Mesothelial cell of epicardium (in vitro differentiated cells): ENCODE measurements at regions not wholly inside any gene's neighbourhood (a gene's known extent, or its start where the extent isn't known, plus 50 kb on each side); places are given as distances from the start of the nearest gene placed in this dataset.

ENCODE experiments used
- DNase-seq, 2 experiments: peaks; one replicate each; pipeline ENCODE4 v3.0.0; 2021; ENCODE audit warnings: low spot score in 2 of 2; ENCODE audit not compliant: unreplicated experiment in 2 of 2
- H3K27ac Mint-ChIP-seq: 2 replicates; pipeline ENCODE4 v1.8.0; 2021; ENCODE audit warnings: mixed read lengths
- H3K27me3 Mint-ChIP-seq: 2 replicates; pipeline ENCODE4 v1.8.0; 2021; ENCODE audit warnings: low read depth, mixed read lengths
- H3K36me3 Mint-ChIP-seq: 2 replicates; pipeline ENCODE4 v1.8.0; 2021; ENCODE audit warnings: mixed read lengths
- H3K4me1 Mint-ChIP-seq: 2 replicates; pipeline ENCODE4 v1.8.0; 2021; ENCODE audit warnings: mixed read lengths
- H3K4me3 Mint-ChIP-seq: 2 replicates; pipeline ENCODE4 v1.8.0; 2021; ENCODE audit warnings: mild to moderate bottlenecking, moderate library complexity, mixed read lengths
- H3K9me3 Mint-ChIP-seq: 2 replicates; pipeline ENCODE4 v1.8.0; 2021; ENCODE audit warnings: mixed read lengths
- TF ChIP-seq, protein P1 (sequence below): fragments of 200-600 bp; sonication (generic); IDR thresholded peaks from one replicate; pipeline ENCODE4 v1.5.0; 2021; ENCODE audit warnings: antibody characterized with exemption; ENCODE audit not compliant: unreplicated experiment

DNA sequence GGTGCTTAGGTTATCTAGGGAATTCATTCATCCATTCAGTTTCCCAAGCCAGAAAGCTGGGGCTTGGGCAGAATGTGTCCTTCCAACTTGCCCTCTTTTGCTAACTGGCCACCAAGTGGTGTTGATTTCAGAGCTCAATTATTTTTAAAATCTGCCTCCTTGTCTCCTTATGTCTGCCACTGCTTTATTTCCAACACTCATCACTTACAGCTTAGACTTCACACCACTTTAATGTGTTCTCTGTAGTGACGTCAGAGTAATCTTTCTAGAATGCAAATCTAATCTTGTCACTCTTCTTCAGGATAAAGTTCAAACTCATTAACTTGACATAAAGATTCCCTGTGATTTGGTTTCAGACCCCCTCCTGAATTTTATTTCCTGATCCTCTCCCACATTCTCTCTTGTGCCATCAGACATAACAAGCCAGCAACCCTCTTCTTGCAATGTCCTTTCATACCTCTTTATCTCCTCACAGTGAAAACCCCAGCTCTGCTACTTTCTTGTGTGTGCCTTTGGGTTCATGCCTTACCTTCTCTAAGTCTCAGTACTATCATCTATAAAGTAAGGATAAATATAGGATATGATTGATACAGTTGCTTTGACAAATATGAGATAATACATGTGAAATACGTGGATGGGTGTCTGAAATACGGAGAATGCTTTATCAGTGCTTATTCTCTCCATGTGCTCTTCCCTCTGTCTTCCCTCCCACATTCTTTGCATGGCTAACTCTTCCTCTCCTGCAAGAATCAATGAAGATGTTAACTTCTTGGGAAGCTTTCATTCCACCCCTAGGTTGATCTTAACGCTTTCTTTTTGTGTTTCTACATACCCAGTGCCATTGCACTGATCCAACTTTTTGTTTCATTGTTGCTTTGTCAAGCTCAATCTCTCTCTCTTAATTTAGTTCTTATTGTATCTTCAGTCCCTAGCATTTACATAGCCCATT is 522.7 kb upstream of the FZD8 start:
- no peak for DNase-seq
- Mint-ChIP-seq H3K36me3 (no peaks in the 10 kb centered on the region), H3K4me1 (peaks cover 2% of the 10 kb centered on the region), H3K4me3 (no peak overlapping the region), H3K27me3 (no peaks in the 10 kb centered on the region), H3K27ac (no peak overlapping the region), H3K9me3 (peaks cover 3% of the 10 kb centered on the region)
- TF ChIP-seq, protein P1, sequence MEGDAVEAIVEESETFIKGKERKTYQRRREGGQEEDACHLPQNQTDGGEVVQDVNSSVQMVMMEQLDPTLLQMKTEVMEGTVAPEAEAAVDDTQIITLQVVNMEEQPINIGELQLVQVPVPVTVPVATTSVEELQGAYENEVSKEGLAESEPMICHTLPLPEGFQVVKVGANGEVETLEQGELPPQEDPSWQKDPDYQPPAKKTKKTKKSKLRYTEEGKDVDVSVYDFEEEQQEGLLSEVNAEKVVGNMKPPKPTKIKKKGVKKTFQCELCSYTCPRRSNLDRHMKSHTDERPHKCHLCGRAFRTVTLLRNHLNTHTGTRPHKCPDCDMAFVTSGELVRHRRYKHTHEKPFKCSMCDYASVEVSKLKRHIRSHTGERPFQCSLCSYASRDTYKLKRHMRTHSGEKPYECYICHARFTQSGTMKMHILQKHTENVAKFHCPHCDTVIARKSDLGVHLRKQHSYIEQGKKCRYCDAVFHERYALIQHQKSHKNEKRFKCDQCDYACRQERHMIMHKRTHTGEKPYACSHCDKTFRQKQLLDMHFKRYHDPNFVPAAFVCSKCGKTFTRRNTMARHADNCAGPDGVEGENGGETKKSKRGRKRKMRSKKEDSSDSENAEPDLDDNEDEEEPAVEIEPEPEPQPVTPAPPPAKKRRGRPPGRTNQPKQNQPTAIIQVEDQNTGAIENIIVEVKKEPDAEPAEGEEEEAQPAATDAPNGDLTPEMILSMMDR: no peak

DNA sequence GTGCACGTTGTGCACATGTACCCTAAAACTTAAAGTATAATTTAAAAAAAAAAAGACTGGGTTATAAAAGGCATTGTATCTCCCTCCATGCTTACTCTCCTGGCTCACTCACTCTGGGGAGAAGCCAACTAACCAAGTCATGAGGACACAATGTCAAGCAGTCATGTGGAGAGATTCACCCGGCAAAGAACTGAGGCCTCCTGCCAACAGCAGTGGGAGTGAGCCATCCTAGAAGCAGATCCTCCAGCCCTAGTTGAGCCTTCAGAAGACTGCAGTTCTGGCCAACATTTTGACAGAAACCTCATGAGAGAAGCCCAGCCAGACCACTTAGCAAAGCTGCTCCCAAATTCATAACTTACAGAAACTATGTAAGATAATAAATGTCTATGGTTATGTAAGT is 521.7 kb upstream of the FZD8 start:
- H3K36me3 Mint-ChIP-seq: no peaks in the 10 kb centered on the region
- H3K27me3 Mint-ChIP-seq: no peaks in the 10 kb centered on the region
- no peak overlapping the region for H3K27ac Mint-ChIP-seq
- peaks cover 2% of the 10 kb centered on the region for H3K4me1 Mint-ChIP-seq
- no peak overlapping the region for H3K4me3 Mint-ChIP-seq
- DNase-seq: no peak
- peaks cover 4% of the 10 kb centered on the region for H3K9me3 Mint-ChIP-seq
- TF ChIP-seq, protein P1: no peak

DNA sequence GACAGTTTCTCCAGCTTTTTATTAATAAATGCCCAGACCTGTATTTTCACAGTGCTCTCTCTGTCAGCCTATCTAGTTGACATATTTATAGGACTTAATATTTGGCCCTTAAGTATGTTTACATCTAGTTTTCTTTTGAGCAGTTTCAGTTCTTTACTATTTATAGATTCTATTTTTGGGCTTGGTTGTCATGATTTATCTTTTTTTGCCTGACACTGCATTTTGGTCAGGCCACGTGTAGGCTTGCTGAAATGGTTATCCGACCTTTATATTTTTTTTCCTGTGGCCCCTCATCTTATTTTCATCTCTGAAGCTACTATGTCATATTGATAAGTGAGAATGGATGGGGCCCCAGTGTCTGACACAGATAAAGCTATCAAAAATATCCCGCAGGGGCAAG is 515.4 kb upstream of the FZD8 start:
- Mint-ChIP-seq H3K27me3 (no peaks in the 10 kb centered on the region), H3K27ac (no peak overlapping the region), H3K4me1 (peaks cover 2% of the 10 kb centered on the region), H3K4me3 (no peak overlapping the region), H3K36me3 (peaks cover 2% of the 10 kb centered on the region), H3K9me3 (peaks cover 6% of the 10 kb centered on the region)
- no peak for DNase-seq
- TF ChIP-seq, protein P1: no peak

DNA sequence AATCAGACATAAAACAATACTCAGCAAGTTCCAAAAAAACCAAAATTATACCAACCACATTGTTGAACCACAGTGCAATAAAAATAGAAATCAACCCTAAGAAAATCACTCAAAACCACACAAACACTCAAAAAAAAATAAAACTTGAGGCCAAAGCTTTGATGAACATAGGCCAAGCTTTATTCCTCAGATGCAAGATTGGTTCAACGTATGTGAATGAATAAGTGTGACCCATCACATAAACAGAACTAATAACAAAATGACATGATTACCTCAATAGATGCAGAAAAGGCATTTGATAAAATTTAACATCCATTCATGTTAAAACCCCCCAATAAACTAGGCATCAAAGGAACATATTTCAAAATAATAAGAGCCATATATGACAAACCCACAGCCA is 506.1 kb upstream of the FZD8 start:
- peaks cover 24% of the 10 kb centered on the region for H3K9me3 Mint-ChIP-seq
- TF ChIP-seq, protein P1: no peak
- no peak overlapping the region for H3K27ac Mint-ChIP-seq
- peaks cover 16% of the 10 kb centered on the region for H3K36me3 Mint-ChIP-seq
- no peaks in the 10 kb centered on the region for H3K27me3 Mint-ChIP-seq
- H3K4me1 Mint-ChIP-seq: peaks cover 3% of the 10 kb centered on the region
- no peak overlapping the region for H3K4me3 Mint-ChIP-seq
- no peak for DNase-seq

DNA sequence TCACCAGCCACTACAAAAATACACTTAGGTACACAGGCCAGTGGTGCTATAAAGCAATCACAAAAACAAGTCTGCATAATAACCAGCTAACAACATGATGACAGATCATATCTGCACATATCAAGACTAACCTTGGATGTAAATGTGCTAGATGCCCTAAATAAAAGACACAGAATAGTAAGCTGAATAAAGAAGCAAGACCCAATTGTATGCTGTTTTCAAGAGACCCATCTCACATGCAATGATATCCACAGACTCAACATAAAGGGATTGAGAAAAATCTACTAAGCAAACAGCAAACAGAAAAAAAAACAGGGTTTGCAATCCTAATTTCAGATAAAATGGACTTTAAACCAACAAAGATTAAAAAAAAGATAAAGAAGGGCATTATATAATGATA is 505.4 kb upstream of the FZD8 start:
- Mint-ChIP-seq H3K4me3 (no peak overlapping the region), H3K36me3 (peaks cover 16% of the 10 kb centered on the region), H3K27ac (no peak overlapping the region), H3K9me3 (peaks cover 24% of the 10 kb centered on the region), H3K27me3 (no peaks in the 10 kb centered on the region), H3K4me1 (peaks cover 9% of the 10 kb centered on the region)
- DNase-seq: no peak
- TF ChIP-seq, protein P1: no peak
